ENCODE measurements at regions not wholly inside any gene's neighbourhood (a gene's known extent, or its start where the extent isn't known, plus 50 kb on each side); places are given as distances from the start of the nearest gene placed in this dataset.

- no peak for TF ChIP-seq CTCF (IDR thresholded peaks at IDR 0.05; ENCODE audit: borderline replicate concordance)
- Histone ChIP-seq H3K27ac (replicated peaks) (peak overlapping the region; percentile 84), H3K4me3 (no peak overlapping the region), H3K27me3 (ENCODE audit: low read depth) (no peaks in the 10 kb centered on the region), H3K4me1 (peaks cover 31% of the 10 kb centered on the region), H3K9me3 (replicated peaks) (no peaks in the 10 kb centered on the region), H3K36me3 (no peaks in the 10 kb centered on the region)
- intact Hi-C loops (cut with micrococcal nuclease) = loop anchor here (10.0 kb wide), 1 partner anchor 214 kb away; no protein-coding TSS in a partner anchor
- no peak for DNase-seq
Measured at GRCh38 chr5:58240322-58240721, 219.6 kb downstream of the PLK2 start.

GRCh38 chr5:58239731-58240130 lies 220.2 kb downstream of the PLK2 start:
- no peak overlapping the region for H3K4me3 ChIP-seq
- no peaks in the 10 kb centered on the region for H3K27me3 ChIP-seq (ENCODE audit: low read depth)
- no peak for TF ChIP-seq CTCF (IDR thresholded peaks at IDR 0.05; ENCODE audit: borderline replicate concordance)
- H3K36me3 ChIP-seq = no peaks in the 10 kb centered on the region
- no peaks in the 10 kb centered on the region for H3K9me3 ChIP-seq (replicated peaks)
- no peak for DNase-seq
- H3K27ac ChIP-seq (replicated peaks) = peak overlapping the region; percentile 84
- peaks cover 31% of the 10 kb centered on the region for H3K4me1 ChIP-seq
- intact Hi-C loops (cut with micrococcal nuclease) = loop anchor here (10.0 kb wide), 1 partner anchor 215 kb away; no protein-coding TSS in a partner anchor

- Histone ChIP-seq H3K4me1 (peaks cover 31% of the 10 kb centered on the region), H3K36me3 (no peaks in the 10 kb centered on the region), H3K27ac (replicated peaks) (no peak overlapping the region), H3K4me3 (no peak overlapping the region), H3K9me3 (replicated peaks) (no peaks in the 10 kb centered on the region), H3K27me3 (ENCODE audit: low read depth) (no peaks in the 10 kb centered on the region)
- no peak for DNase-seq
- intact Hi-C loops (cut with micrococcal nuclease) = no loop called here
- no peak for TF ChIP-seq CTCF (IDR thresholded peaks at IDR 0.05; ENCODE audit: borderline replicate concordance)
Measured at GRCh38 chr5:58239045-58239444, 220.8 kb downstream of the PLK2 start.

GRCh38 chr5:58236498-58236897 lies 223.4 kb downstream of the PLK2 start:
- Histone ChIP-seq H3K4me3 (no peak overlapping the region), H3K27ac (replicated peaks) (no peak overlapping the region), H3K9me3 (replicated peaks) (no peaks in the 10 kb centered on the region), H3K36me3 (no peaks in the 10 kb centered on the region), H3K27me3 (ENCODE audit: low read depth) (no peaks in the 10 kb centered on the region), H3K4me1 (peaks cover 15% of the 10 kb centered on the region)
- intact Hi-C loops (cut with micrococcal nuclease) = no loop called here
- no peak for DNase-seq
- TF ChIP-seq CTCF (IDR thresholded peaks at IDR 0.05; ENCODE audit: borderline replicate concordance) = no peak

- DNase-seq = no peak
- H3K27ac ChIP-seq (replicated peaks) = no peak overlapping the region
- no peaks in the 10 kb centered on the region for H3K9me3 ChIP-seq (replicated peaks)
- intact Hi-C loops (cut with micrococcal nuclease) = no loop called here
- no peak overlapping the region for H3K4me3 ChIP-seq
- peaks cover 10% of the 10 kb centered on the region for H3K4me1 ChIP-seq
- no peak for TF ChIP-seq CTCF (IDR thresholded peaks at IDR 0.05; ENCODE audit: borderline replicate concordance)
- no peaks in the 10 kb centered on the region for H3K36me3 ChIP-seq
- no peaks in the 10 kb centered on the region for H3K27me3 ChIP-seq (ENCODE audit: low read depth)
Measured at GRCh38 chr5:58235299-58235698, 224.6 kb downstream of the PLK2 start.

GRCh38 chr5:58232130-58232529 lies 227.8 kb downstream of the PLK2 start:
- Histone ChIP-seq H3K4me1 (peaks cover 14% of the 10 kb centered on the region), H3K4me3 (no peak overlapping the region), H3K9me3 (replicated peaks) (no peaks in the 10 kb centered on the region), H3K36me3 (no peaks in the 10 kb centered on the region), H3K27me3 (ENCODE audit: low read depth) (no peaks in the 10 kb centered on the region), H3K27ac (replicated peaks) (no peak overlapping the region)
- DNase-seq = no peak
- intact Hi-C loops (cut with micrococcal nuclease) = no loop called here
- TF ChIP-seq CTCF (IDR thresholded peaks at IDR 0.05; ENCODE audit: borderline replicate concordance) = no peak
